WTC11 (cell line): ENCODE measurements at regions not wholly inside any gene's neighbourhood (a gene's known extent, or its start where the extent isn't known, plus 50 kb on each side); places are given as distances from the start of the nearest gene placed in this dataset.
"Not testable (repeated sequence)": the region's sequence is repeated elsewhere in the genome, so short reads cannot be mapped to it uniquely, and the experiment has no call there.

Experiments used
- ATAC-seq: fragments of 200-7000 bp; cut with Tn5 transposase; 2 replicates; pipeline ENCODE4 v1.10.0; 2021; ENCODE audit warnings: mild to moderate bottlenecking, moderate library complexity
- CTCF ChIA-PET: fragments of 300-600 bp; sonication (Branson Sonifier 250); formaldehyde crosslinking; loops from one replicate; lab custom pipeline; 2021; ENCODE audit warnings: antibody characterized with exemption; lab: Charles Lee
- POLR2A ChIA-PET: fragments of 350-600 bp; sonication (Branson Sonifier 250); formaldehyde crosslinking; loops from one replicate; lab custom pipeline; 2021; ENCODE audit warnings: antibody characterized with exemption; lab: Charles Lee
- DNase-seq: peaks from one replicate; pipeline ENCODE4 v3.0.0; 2021; ENCODE audit warnings: low spot score
- H3K27ac Mint-ChIP-seq: 2 replicates; pipeline ENCODE4 v1.8.0; 2021; ENCODE audit warnings: mixed read lengths
- H3K27me3 Mint-ChIP-seq: 2 replicates; pipeline ENCODE4 v1.8.0; 2021; ENCODE audit warnings: low read depth, mild to moderate bottlenecking, moderate library complexity, mixed read lengths
- H3K36me3 Mint-ChIP-seq: 2 replicates; pipeline ENCODE4 v1.8.0; 2021; ENCODE audit warnings: mixed read lengths
- H3K4me1 Mint-ChIP-seq: 2 replicates; pipeline ENCODE4 v1.8.0; 2022; ENCODE audit warnings: mixed read lengths
- H3K4me3 Mint-ChIP-seq: 2 replicates; pipeline ENCODE4 v1.8.0; 2021; ENCODE audit warnings: mild to moderate bottlenecking, moderate library complexity, mixed read lengths
- H3K9me3 Mint-ChIP-seq: 2 replicates; pipeline ENCODE4 v1.8.0; 2021; ENCODE audit warnings: mixed read lengths
- CREB1 ChIP-seq: sonication (generic); formaldehyde crosslinking; IDR thresholded peaks from 2 replicates; pipeline ENCODE4 v1.8.0; 2023; ENCODE audit warnings: mild to moderate bottlenecking, missing genetic modification reagents
- MXD4 ChIP-seq: fragments of 250-450 bp; sonication (Bioruptor Pico); IDR thresholded peaks from 2 replicates; pipeline ENCODE4 v1.8.0; 2021; ENCODE audit warnings: mild to moderate bottlenecking, moderate library complexity, borderline replicate concordance
- MYBL2 ChIP-seq: sonication (generic); formaldehyde crosslinking; IDR thresholded peaks from 2 replicates; pipeline ENCODE4 v1.8.1; 2023; ENCODE audit warnings: mild to moderate bottlenecking, moderate library complexity, missing genetic modification reagents
- PRRX2 ChIP-seq: fragments of 250-450 bp; sonication (Bioruptor Pico); IDR thresholded peaks from 2 replicates; pipeline ENCODE4 v1.8.0; 2021; ENCODE audit warnings: mild to moderate bottlenecking
- RORB ChIP-seq: fragments of 250-450 bp; sonication (Bioruptor Pico); IDR thresholded peaks from 2 replicates; pipeline ENCODE4 v1.9.0; 2021; ENCODE audit warnings: mild to moderate bottlenecking
- SMAD3 ChIP-seq: sonication (generic); formaldehyde crosslinking; IDR thresholded peaks from 2 replicates; pipeline ENCODE4 v1.8.0; 2022; ENCODE audit warnings: missing genetic modification reagents, mild to moderate bottlenecking, borderline replicate concordance
- TF ChIP-seq, protein P1 (sequence below): sonication (generic); formaldehyde crosslinking; IDR thresholded peaks from 2 replicates; pipeline ENCODE4 v1.8.0; 2023; ENCODE audit warnings: mild to moderate bottlenecking, missing genetic modification reagents
- TF ChIP-seq, protein P2 (sequence below): sonication (generic); formaldehyde crosslinking; IDR thresholded peaks from 2 replicates; pipeline ENCODE4 v1.8.1; 2023; ENCODE audit warnings: mild to moderate bottlenecking, missing genetic modification reagents, borderline replicate concordance
- TF ChIP-seq, protein P3 (sequence below): sonication (generic); formaldehyde crosslinking; IDR thresholded peaks from 2 replicates; pipeline ENCODE4 v1.8.1; 2023; ENCODE audit warnings: mild to moderate bottlenecking, missing genetic modification reagents, moderate library complexity
- TF ChIP-seq, protein P4 (sequence below): sonication (generic); formaldehyde crosslinking; IDR thresholded peaks from 2 replicates; pipeline ENCODE4 v1.8.0; 2022; ENCODE audit warnings: mild to moderate bottlenecking, missing genetic modification reagents
- TF ChIP-seq, protein P5 (sequence below): sonication (generic); formaldehyde crosslinking; IDR thresholded peaks from 2 replicates; pipeline ENCODE4 v1.8.0; 2022; ENCODE audit warnings: mild to moderate bottlenecking, missing genetic modification reagents
- TF ChIP-seq, protein P6 (sequence below): sonication (generic); formaldehyde crosslinking; conservative IDR thresholded peaks from 2 replicates; pipeline ENCODE4 v1.8.1; 2023; ENCODE audit warnings: mild to moderate bottlenecking, low read depth, missing genetic modification reagents, moderate library complexity
- TF ChIP-seq, protein P7 (sequence below): sonication (generic); formaldehyde crosslinking; conservative IDR thresholded peaks from 2 replicates; pipeline ENCODE4 v1.8.1; 2022; ENCODE audit warnings: mild to moderate bottlenecking, missing genetic modification reagents
- TF ChIP-seq, protein P8 (sequence below): sonication (generic); formaldehyde crosslinking; IDR thresholded peaks from 2 replicates; pipeline ENCODE4 v1.8.1; 2023; ENCODE audit warnings: mild to moderate bottlenecking, moderate library complexity, missing genetic modification reagents
- TF ChIP-seq, protein P9 (sequence below): sonication (generic); formaldehyde crosslinking; IDR thresholded peaks from 2 replicates; pipeline ENCODE4 v1.8.1; 2022; ENCODE audit warnings: low read depth, mild to moderate bottlenecking, moderate library complexity, missing genetic modification reagents, borderline replicate concordance
- TF ChIP-seq, protein P10 (sequence below): fragments of 200-600 bp; IDR thresholded peaks from 2 replicates; pipeline ENCODE4 v1.8.0; 2022; ENCODE audit warnings: antibody characterized with exemption

DNA sequence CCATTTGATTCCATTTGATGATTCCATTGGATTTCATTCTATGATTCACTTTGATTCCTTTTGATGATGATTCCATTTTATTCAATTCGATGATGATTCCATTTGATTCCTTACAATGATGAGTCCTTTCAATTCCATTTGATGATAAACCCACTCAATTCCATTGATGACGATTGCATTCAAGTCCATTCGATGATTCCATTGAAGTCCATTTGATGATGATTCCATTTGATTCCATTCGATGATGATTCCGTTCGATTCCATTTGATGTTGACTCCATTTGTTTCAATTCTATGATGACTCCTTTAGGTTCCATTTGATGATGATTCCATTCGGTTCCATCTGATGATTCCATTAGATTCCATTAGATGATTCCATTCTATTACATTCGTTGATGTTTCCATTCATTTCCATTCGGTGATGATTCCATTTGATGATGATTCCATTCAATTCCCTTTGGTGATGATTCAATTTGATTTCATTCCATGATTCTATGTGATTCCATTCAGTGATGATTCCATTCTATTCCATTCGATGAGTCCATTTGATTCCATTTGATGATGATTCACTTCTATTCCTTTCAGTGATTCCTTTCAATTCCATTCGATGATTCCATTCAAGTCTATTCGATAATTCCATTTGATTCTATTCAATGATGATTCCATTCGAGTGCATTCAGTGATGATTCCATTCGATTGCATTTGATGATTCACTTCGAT is 1106.0 kb downstream of the RPIA start:
- CTCF ChIA-PET: no interaction called here
- TF ChIP-seq, protein P1, sequence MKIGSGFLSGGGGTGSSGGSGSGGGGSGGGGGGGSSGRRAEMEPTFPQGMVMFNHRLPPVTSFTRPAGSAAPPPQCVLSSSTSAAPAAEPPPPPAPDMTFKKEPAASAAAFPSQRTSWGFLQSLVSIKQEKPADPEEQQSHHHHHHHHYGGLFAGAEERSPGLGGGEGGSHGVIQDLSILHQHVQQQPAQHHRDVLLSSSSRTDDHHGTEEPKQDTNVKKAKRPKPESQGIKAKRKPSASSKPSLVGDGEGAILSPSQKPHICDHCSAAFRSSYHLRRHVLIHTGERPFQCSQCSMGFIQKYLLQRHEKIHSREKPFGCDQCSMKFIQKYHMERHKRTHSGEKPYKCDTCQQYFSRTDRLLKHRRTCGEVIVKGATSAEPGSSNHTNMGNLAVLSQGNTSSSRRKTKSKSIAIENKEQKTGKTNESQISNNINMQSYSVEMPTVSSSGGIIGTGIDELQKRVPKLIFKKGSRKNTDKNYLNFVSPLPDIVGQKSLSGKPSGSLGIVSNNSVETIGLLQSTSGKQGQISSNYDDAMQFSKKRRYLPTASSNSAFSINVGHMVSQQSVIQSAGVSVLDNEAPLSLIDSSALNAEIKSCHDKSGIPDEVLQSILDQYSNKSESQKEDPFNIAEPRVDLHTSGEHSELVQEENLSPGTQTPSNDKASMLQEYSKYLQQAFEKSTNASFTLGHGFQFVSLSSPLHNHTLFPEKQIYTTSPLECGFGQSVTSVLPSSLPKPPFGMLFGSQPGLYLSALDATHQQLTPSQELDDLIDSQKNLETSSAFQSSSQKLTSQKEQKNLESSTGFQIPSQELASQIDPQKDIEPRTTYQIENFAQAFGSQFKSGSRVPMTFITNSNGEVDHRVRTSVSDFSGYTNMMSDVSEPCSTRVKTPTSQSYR (CRISPR knock-in tag): no peak
- TF ChIP-seq, protein P2, sequence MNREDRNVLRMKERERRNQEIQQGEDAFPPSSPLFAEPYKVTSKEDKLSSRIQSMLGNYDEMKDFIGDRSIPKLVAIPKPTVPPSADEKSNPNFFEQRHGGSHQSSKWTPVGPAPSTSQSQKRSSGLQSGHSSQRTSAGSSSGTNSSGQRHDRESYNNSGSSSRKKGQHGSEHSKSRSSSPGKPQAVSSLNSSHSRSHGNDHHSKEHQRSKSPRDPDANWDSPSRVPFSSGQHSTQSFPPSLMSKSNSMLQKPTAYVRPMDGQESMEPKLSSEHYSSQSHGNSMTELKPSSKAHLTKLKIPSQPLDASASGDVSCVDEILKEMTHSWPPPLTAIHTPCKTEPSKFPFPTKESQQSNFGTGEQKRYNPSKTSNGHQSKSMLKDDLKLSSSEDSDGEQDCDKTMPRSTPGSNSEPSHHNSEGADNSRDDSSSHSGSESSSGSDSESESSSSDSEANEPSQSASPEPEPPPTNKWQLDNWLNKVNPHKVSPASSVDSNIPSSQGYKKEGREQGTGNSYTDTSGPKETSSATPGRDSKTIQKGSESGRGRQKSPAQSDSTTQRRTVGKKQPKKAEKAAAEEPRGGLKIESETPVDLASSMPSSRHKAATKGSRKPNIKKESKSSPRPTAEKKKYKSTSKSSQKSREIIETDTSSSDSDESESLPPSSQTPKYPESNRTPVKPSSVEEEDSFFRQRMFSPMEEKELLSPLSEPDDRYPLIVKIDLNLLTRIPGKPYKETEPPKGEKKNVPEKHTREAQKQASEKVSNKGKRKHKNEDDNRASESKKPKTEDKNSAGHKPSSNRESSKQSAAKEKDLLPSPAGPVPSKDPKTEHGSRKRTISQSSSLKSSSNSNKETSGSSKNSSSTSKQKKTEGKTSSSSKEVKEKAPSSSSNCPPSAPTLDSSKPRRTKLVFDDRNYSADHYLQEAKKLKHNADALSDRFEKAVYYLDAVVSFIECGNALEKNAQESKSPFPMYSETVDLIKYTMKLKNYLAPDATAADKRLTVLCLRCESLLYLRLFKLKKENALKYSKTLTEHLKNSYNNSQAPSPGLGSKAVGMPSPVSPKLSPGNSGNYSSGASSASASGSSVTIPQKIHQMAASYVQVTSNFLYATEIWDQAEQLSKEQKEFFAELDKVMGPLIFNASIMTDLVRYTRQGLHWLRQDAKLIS (CRISPR knock-in tag): no peak
- TF ChIP-seq, protein P3, sequence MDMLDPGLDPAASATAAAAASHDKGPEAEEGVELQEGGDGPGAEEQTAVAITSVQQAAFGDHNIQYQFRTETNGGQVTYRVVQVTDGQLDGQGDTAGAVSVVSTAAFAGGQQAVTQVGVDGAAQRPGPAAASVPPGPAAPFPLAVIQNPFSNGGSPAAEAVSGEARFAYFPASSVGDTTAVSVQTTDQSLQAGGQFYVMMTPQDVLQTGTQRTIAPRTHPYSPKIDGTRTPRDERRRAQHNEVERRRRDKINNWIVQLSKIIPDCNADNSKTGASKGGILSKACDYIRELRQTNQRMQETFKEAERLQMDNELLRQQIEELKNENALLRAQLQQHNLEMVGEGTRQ (CRISPR knock-in tag): no peak
- TF ChIP-seq MYBL2 (CRISPR knock-in tag) (no peak), PRRX2 (CRISPR knock-in tag) (no peak), RORB (no peak), SMAD3 (no peak), CREB1 (no peak), MXD4 (no peak)
- TF ChIP-seq, protein P4, sequence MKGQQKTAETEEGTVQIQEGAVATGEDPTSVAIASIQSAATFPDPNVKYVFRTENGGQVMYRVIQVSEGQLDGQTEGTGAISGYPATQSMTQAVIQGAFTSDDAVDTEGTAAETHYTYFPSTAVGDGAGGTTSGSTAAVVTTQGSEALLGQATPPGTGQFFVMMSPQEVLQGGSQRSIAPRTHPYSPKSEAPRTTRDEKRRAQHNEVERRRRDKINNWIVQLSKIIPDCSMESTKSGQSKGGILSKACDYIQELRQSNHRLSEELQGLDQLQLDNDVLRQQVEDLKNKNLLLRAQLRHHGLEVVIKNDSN: no peak
- TF ChIP-seq, protein P5, sequence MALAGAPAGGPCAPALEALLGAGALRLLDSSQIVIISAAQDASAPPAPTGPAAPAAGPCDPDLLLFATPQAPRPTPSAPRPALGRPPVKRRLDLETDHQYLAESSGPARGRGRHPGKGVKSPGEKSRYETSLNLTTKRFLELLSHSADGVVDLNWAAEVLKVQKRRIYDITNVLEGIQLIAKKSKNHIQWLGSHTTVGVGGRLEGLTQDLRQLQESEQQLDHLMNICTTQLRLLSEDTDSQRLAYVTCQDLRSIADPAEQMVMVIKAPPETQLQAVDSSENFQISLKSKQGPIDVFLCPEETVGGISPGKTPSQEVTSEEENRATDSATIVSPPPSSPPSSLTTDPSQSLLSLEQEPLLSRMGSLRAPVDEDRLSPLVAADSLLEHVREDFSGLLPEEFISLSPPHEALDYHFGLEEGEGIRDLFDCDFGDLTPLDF (CRISPR knock-in tag): no peak
- TF ChIP-seq, protein P6, sequence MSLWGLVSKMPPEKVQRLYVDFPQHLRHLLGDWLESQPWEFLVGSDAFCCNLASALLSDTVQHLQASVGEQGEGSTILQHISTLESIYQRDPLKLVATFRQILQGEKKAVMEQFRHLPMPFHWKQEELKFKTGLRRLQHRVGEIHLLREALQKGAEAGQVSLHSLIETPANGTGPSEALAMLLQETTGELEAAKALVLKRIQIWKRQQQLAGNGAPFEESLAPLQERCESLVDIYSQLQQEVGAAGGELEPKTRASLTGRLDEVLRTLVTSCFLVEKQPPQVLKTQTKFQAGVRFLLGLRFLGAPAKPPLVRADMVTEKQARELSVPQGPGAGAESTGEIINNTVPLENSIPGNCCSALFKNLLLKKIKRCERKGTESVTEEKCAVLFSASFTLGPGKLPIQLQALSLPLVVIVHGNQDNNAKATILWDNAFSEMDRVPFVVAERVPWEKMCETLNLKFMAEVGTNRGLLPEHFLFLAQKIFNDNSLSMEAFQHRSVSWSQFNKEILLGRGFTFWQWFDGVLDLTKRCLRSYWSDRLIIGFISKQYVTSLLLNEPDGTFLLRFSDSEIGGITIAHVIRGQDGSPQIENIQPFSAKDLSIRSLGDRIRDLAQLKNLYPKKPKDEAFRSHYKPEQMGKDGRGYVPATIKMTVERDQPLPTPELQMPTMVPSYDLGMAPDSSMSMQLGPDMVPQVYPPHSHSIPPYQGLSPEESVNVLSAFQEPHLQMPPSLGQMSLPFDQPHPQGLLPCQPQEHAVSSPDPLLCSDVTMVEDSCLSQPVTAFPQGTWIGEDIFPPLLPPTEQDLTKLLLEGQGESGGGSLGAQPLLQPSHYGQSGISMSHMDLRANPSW (CRISPR knock-in tag): no peak
- TF ChIP-seq, protein P7, sequence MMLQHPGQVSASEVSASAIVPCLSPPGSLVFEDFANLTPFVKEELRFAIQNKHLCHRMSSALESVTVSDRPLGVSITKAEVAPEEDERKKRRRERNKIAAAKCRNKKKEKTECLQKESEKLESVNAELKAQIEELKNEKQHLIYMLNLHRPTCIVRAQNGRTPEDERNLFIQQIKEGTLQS (CRISPR knock-in tag): no peak
- TF ChIP-seq, protein P8, sequence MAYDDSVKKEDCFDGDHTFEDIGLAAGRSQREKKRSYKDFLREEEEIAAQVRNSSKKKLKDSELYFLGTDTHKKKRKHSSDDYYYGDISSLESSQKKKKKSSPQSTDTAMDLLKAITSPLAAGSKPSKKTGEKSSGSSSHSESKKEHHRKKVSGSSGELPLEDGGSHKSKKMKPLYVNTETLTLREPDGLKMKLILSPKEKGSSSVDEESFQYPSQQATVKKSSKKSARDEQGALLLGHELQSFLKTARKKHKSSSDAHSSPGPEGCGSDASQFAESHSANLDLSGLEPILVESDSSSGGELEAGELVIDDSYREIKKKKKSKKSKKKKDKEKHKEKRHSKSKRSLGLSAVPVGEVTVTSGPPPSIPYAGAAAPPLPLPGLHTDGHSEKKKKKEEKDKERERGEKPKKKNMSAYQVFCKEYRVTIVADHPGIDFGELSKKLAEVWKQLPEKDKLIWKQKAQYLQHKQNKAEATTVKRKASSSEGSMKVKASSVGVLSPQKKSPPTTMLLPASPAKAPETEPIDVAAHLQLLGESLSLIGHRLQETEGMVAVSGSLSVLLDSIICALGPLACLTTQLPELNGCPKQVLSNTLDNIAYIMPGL (CRISPR knock-in tag): no peak
- TF ChIP-seq, protein P9, sequence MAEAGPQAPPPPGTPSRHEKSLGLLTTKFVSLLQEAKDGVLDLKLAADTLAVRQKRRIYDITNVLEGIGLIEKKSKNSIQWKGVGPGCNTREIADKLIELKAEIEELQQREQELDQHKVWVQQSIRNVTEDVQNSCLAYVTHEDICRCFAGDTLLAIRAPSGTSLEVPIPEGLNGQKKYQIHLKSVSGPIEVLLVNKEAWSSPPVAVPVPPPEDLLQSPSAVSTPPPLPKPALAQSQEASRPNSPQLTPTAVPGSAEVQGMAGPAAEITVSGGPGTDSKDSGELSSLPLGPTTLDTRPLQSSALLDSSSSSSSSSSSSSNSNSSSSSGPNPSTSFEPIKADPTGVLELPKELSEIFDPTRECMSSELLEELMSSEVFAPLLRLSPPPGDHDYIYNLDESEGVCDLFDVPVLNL (CRISPR knock-in tag): no peak
- TF ChIP-seq, protein P10, sequence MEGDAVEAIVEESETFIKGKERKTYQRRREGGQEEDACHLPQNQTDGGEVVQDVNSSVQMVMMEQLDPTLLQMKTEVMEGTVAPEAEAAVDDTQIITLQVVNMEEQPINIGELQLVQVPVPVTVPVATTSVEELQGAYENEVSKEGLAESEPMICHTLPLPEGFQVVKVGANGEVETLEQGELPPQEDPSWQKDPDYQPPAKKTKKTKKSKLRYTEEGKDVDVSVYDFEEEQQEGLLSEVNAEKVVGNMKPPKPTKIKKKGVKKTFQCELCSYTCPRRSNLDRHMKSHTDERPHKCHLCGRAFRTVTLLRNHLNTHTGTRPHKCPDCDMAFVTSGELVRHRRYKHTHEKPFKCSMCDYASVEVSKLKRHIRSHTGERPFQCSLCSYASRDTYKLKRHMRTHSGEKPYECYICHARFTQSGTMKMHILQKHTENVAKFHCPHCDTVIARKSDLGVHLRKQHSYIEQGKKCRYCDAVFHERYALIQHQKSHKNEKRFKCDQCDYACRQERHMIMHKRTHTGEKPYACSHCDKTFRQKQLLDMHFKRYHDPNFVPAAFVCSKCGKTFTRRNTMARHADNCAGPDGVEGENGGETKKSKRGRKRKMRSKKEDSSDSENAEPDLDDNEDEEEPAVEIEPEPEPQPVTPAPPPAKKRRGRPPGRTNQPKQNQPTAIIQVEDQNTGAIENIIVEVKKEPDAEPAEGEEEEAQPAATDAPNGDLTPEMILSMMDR: no peak
- H3K4me1 Mint-ChIP-seq: no peaks in the 10 kb centered on the region
- H3K27ac Mint-ChIP-seq: no peak overlapping the region
- peaks cover 100% of the 10 kb centered on the region for H3K9me3 Mint-ChIP-seq
- peaks cover 100% of the 10 kb centered on the region for H3K36me3 Mint-ChIP-seq
- ATAC-seq (no peak), DNase-seq (no peak)
- POLR2A ChIA-PET: no interaction called here
- no peak overlapping the region for H3K4me3 Mint-ChIP-seq
- peaks cover 92% of the 10 kb centered on the region for H3K27me3 Mint-ChIP-seq

DNA sequence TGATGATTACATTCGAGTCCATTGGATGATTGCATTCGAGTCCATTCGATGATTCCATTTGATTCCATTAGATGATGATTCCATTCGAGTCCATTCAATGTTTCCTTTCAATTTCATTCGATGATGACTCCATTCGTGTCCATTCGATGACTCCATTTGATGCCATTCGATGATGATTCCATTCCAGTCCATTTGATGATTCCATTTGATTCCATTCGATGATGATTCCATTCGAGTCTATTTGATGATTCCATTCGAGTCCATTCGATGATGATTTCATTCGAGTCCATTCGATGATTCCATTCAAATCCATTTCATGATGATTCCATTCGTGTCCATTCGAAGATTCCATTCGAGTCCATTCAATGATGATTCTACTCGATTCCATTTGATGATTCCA is 1109.7 kb downstream of the RPIA start:
- POLR2A ChIA-PET, DNase-seq, CTCF ChIA-PET, ATAC-seq, H3K27ac Mint-ChIP-seq, H3K4me1 Mint-ChIP-seq, H3K4me3 Mint-ChIP-seq: not testable (repeated sequence)
- H3K27me3 Mint-ChIP-seq: peaks cover 98% of the 10 kb centered on the region
- H3K9me3 Mint-ChIP-seq: peaks cover 100% of the 10 kb centered on the region
- peaks cover 100% of the 10 kb centered on the region for H3K36me3 Mint-ChIP-seq
